Esophagus (tissue), 2 donors: ENCODE measurements at regions not wholly inside any gene's neighbourhood (a gene's known extent, or its start where the extent isn't known, plus 50 kb on each side); places are given as distances from the start of the nearest gene placed in this dataset.

ENCODE experiments used
- H3K27ac ChIP-seq, 2 donors: one replicate each; pipeline ENCODE4 v1.5.1; 2013; ENCODE audit warnings: low read depth in 2 of 2, mild to moderate bottlenecking in 2 of 2, inconsistent platforms in 1 of 2, low read length in 1 of 2, moderate library complexity in 1 of 2
- H3K27me3 ChIP-seq, 2 donors: one replicate each; pipeline ENCODE4 v1.6.1; 2013; ENCODE audit warnings: low read length in 2 of 2, control low read depth in 1 of 2, mild to moderate bottlenecking in 1 of 2; ENCODE audit not compliant: insufficient read depth in 2 of 2, control insufficient read depth in 1 of 2
- H3K36me3 ChIP-seq, 2 donors: one replicate each; pipeline ENCODE4 v1.6.1; 2013; ENCODE audit warnings: low read length in 1 of 2; ENCODE audit not compliant: control insufficient read depth in 2 of 2, insufficient read depth in 2 of 2
- H3K4me1 ChIP-seq, 2 donors: one replicate each; pipeline ENCODE4 v1.6.1; 2013; ENCODE audit warnings: low read length in 1 of 2; ENCODE audit not compliant: control insufficient read depth in 2 of 2, insufficient read depth in 2 of 2
- H3K4me3 ChIP-seq, 2 donors: one replicate each; pipeline ENCODE4 v1.5.1; 2013; ENCODE audit warnings: low read length in 2 of 2, mild to moderate bottlenecking in 2 of 2, low read depth in 1 of 2, moderate library complexity in 1 of 2
- H3K9me3 ChIP-seq, 2 donors: one replicate each; pipeline ENCODE4 v1.6.1; 2013; ENCODE audit warnings: mild to moderate bottlenecking in 2 of 2, low read depth in 1 of 2, low read length in 1 of 2, moderate library complexity in 1 of 2; ENCODE audit not compliant: control insufficient read depth in 2 of 2, insufficient read depth in 1 of 2
- WGBS, 2 donors: extraction: QIAGEN DNeasy Blood & Tissue Kit; methylation state at CpG; one replicate each; pipeline ENCODE4 v1.1.7; 2013; 5-methylcytosine and 5-hydroxymethylcytosine counted together
- donor health status: healthy with polysubstance abuse.
- donor health status: Bipolar disorder and iron deficiency.

DNA sequence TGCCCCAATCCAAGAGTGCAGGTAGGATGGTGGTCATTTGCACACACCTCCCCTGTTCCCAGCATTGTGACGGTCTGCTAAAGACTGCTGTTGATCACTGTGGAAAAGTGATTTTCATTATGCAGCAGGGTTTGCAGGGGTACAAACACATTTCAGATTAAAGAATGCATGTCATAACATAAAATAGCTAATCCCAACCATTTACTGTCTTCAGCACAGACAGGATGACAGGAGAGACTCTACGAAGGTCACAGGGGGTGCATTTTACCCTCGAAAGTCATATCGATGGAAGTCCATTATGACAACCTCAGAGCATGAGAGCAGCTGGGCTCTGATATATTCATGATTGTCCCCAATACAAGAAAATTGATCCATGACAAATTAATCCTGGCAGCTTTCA, 302.6 kb downstream of the AJAP1 start:
- Histone ChIP-seq H3K4me1 (no peaks in the 10 kb centered on the region), H3K27me3 (no peaks in the 10 kb centered on the region), H3K36me3 (no peaks in the 10 kb centered on the region), H3K4me3 (no peak overlapping the region), H3K27ac (no peak overlapping the region), H3K9me3 (peaks cover 0 to 4% of the 10 kb centered on the region in 2 donors)
- 88 to 92% methylated on average over 4 of the region's 4 CpGs for WGBS, 2 donors

DNA sequence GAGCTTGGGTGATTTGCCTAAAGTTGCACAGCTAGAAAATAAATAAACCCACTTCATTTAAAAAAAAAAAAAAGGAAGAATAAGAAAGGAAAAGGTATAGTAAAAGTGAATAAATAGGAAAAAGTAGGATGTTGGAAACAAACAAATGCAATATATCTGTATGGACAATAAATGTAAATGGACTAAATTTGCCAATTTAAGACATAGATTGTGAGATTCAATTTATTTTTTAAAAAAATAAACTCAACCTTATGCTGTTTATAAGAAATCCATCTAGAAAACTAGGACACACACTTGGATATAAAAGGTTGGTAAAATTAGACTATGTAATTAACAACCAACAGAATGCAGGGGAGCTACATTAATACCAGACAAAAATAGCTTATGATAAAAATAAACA, 300.0 kb downstream of the AJAP1 start:
- Histone ChIP-seq H3K36me3 (no peaks in the 10 kb centered on the region), H3K9me3 (peaks cover 0 to 4% of the 10 kb centered on the region in 2 donors), H3K27ac (no peak overlapping the region), H3K4me3 (no peak overlapping the region), H3K4me1 (no peaks in the 10 kb centered on the region), H3K27me3 (no peaks in the 10 kb centered on the region)

DNA sequence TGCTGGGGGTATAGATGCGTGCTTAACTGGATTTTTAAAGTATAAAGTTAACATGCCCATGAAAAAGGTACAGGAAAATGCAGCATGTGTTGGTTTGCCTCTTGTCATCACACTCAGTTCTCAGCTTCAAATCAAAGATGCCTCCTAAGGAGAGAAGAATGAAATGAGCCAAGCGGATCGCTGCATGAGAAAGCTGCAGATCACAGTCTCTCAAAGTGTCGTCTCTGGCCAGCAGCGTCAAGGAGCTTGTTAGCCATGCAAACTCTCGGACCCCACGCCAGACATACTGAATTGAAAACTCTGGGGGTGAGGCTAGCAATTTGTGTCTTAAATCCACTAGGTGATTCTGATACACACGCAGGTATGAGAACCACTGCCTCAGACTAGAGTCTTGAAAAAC, 297.2 kb downstream of the AJAP1 start:
- WGBS, 2 donors: 89% methylated on average over 8 of the region's 8 CpGs
- Histone ChIP-seq H3K27me3 (no peaks in the 10 kb centered on the region), H3K4me3 (no peak overlapping the region), H3K27ac (no peak overlapping the region), H3K36me3 (no peaks in the 10 kb centered on the region), H3K4me1 (no peaks in the 10 kb centered on the region), H3K9me3 (peaks cover 0 to 2% of the 10 kb centered on the region in 2 donors)

DNA sequence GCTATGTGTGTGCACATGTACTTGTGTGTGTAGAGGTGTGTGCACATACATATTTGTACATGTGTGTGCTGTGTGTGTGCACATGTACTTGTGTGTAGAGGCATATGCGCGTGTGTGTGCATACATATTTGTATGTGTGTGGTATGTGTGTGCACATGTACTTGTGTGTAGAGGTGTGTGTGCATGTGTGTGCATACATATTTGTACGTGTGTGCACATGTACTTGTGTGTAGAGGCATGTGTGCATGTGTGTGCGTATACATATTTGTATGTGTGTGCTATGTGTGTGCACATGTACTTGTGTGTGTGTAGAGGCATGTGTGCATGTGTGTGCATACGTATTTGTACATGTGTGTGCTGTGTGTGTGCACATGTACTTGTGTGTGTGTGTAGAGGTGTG, 291.9 kb downstream of the AJAP1 start:
- 88 to 90% methylated on average over 5 of the region's 5 CpGs for WGBS, 2 donors
- Histone ChIP-seq H3K27me3 (no peaks in the 10 kb centered on the region), H3K4me1 (no peaks in the 10 kb centered on the region), H3K4me3 (no peak overlapping the region), H3K27ac (no peak overlapping the region), H3K9me3 (no peaks in the 10 kb centered on the region), H3K36me3 (no peaks in the 10 kb centered on the region)

DNA sequence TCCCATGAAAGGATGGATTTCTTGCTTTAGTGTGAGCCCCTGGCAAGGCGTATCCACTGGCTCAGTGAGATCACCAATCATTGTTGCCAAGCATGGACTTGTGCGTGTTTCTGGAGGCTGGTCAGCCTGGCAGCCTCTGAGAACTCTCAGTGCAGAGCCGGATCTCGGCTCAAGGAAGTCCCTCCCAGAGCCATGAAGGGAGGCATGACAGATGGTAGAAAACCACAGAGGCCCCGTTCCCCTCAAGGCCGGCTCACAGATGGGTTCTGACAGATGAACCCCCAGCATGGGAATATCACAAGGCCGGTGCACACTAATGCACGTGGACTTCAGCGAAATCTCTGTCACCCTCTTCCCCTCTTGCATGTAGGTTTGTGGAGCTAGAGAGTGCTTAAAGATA, 290.5 kb downstream of the AJAP1 start:
- Histone ChIP-seq H3K4me1 (no peaks in the 10 kb centered on the region), H3K27ac (no peak overlapping the region), H3K36me3 (no peaks in the 10 kb centered on the region), H3K4me3 (no peak overlapping the region), H3K27me3 (no peaks in the 10 kb centered on the region), H3K9me3 (no peaks in the 10 kb centered on the region)
- WGBS, 2 donors: 80 to 87% methylated on average over 9 of the region's 9 CpGs

DNA sequence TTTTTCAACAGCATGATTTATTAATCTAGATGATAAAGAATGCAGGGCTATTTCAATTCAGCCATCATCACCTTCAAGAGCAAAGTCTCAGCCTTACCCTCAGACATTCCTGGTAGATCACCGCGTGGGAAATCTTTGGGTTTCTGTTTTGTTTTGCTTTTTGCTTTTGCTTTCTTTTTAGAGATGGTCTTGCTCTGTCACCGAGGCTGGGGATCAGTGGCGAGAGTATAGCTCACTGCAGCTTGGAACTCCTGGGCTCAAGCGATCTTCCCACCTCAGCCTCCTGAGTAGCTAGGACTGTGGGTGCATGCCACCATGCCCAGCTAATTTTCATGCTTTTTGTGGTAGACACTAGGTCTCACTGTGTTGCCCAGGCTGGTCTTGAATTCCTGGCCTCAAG, 289.7 kb downstream of the AJAP1 start:
- H3K4me1 ChIP-seq: no peaks in the 10 kb centered on the region
- H3K9me3 ChIP-seq: no peaks in the 10 kb centered on the region
- H3K27me3 ChIP-seq: no peaks in the 10 kb centered on the region
- H3K4me3 ChIP-seq: no peak overlapping the region
- H3K27ac ChIP-seq: no peak overlapping the region
- no peaks in the 10 kb centered on the region for H3K36me3 ChIP-seq
- WGBS, 2 donors: 69 to 75% methylated on average over 5 of the region's 5 CpGs

DNA sequence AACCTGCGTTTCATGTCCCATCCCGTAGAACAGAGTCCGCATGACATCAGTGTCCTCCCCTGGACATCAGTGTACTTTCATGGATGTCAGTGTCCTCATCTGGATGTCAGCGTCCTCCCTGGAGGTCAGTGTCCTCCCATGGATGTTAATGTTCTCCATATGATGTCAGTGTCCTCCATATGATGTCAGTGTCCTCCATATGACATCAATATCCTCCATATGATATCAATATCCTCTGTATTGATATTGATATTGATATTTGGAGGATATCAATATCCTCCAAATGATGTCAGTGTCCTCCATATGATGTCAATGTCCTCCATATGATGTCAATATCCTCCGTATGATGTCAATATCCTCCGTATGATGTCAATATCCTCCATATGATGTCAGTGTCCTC, 284.9 kb downstream of the AJAP1 start:
- Histone ChIP-seq H3K4me1 (no peaks in the 10 kb centered on the region), H3K27ac (no peak overlapping the region), H3K27me3 (no peaks in the 10 kb centered on the region), H3K36me3 (no peaks in the 10 kb centered on the region), H3K4me3 (no peak overlapping the region), H3K9me3 (no peaks in the 10 kb centered on the region)
- WGBS, 2 donors: 78 to 81% methylated on average over 6 of the region's 6 CpGs

DNA sequence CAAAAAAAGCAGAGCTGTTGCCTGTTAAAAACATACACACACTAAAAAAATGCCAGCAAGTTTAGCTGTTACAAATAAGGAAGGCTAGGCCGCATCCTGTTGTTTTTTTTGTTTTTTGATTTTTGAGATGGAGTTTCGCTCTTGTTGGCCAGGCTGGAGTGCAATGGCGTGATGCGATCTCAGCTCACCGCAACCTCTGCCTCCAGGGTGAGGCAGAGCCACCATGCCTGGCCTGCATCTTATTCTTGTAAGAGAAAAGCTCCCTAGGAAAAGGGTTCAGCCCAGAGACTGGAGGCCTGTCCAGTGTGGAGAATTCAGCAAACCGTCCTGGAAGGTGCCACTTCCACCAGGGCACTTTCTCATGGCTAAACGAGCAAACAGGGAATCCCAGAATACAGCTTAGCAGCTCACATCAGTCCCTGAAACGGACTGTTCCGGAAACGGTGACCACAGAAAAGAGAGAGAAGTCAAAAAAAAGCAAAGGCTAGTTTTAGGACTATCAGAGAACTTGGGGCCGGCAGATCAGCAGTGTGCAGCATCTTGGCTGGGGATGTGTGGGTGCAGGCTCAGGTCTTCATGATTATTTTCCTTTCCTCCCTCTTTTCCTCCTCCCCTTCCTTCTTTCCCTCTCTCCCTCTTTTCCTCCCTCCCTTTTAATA, 283.6 kb downstream of the AJAP1 start:
- H3K27me3 ChIP-seq: no peaks in the 10 kb centered on the region
- 90 to 93% methylated on average over 11 of the region's 11 CpGs for WGBS, 2 donors
- H3K9me3 ChIP-seq: no peaks in the 10 kb centered on the region
- H3K4me1 ChIP-seq: no peaks in the 10 kb centered on the region
- H3K27ac ChIP-seq: no peak overlapping the region
- H3K36me3 ChIP-seq: no peaks in the 10 kb centered on the region
- no peak overlapping the region for H3K4me3 ChIP-seq

DNA sequence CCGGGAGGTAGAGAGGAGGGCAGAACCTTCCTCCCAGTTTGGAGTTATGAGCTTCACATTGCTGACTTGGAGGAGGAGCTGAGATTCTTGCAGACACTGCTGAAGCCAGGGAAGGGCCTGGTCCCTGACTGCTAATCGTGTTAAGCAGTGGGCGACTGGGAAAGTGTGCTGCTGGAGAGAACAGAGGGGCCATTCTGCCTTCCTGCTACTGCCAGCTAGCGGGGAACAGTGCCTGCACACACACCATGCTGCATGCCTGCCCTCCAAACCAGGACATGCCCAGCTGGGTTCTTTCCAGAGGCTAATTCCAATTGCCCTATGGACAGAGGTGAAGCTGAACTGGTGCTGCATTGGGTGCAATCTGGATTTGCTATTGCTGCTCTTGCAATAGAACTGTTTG, 281.4 kb downstream of the AJAP1 start:
- 57 to 64% methylated on average over 4 of the region's 4 CpGs for WGBS, 2 donors
- H3K4me1 ChIP-seq: no peaks in the 10 kb centered on the region
- H3K4me3 ChIP-seq: no peak overlapping the region
- H3K27me3 ChIP-seq: no peaks in the 10 kb centered on the region
- H3K36me3 ChIP-seq: no peaks in the 10 kb centered on the region
- no peak overlapping the region for H3K27ac ChIP-seq
- H3K9me3 ChIP-seq: no peaks in the 10 kb centered on the region

DNA sequence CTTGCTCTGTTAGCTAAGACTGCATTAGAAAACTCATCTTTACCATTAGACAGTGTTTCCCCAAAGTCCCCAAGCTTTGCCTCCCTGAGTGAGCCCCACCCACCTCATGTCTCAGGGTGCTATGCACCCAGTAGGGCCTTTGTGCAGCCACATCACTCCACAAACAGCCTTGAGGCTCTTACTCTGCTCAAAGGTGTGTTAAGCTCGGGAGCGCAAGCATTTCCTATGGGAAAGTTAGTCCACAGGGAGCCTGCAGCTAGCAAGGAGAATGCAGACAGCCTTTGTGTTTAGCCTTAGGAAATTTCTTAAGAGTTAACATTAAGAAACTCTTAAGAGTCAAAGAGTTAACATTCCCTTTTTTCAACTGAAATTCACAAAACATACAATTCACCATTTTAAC, 278.8 kb downstream of the AJAP1 start:
- WGBS, 2 donors: 77 to 84% methylated on average over 2 of the region's 2 CpGs
- H3K4me1 ChIP-seq: no peaks in the 10 kb centered on the region
- H3K27ac ChIP-seq: no peak overlapping the region
- no peak overlapping the region for H3K4me3 ChIP-seq
- no peaks in the 10 kb centered on the region for H3K27me3 ChIP-seq
- no peaks in the 10 kb centered on the region for H3K9me3 ChIP-seq
- H3K36me3 ChIP-seq: no peaks in the 10 kb centered on the region
